Astrocyte of the cerebellum (primary cell): ENCODE measurements at regions not wholly inside any gene's neighbourhood (a gene's known extent, or its start where the extent isn't known, plus 50 kb on each side); places are given as distances from the start of the nearest gene placed in this dataset.

ENCODE experiments used
- DNase-seq: peaks from one replicate; pipeline ENCODE4 v3.0.0-alpha.2; 2011; ENCODE audit warnings: low read depth
- H3K4me3 ChIP-seq: 2 replicates; pipeline ENCODE4 v1.5.1; 2011; ENCODE audit warnings: mild to moderate bottlenecking, low read depth, low read length, moderate library complexity
- in situ Hi-C: cut with HindIII; loops from 2 replicates; pipeline ENCODE4 v1.10.0; 2017; ENCODE audit warnings: low sequenced_read_pairs
- TF ChIP-seq, protein P1 (sequence below): IDR thresholded peaks from 2 replicates; pipeline ENCODE4 v1.5.1; 2012; ENCODE audit warnings: low read length, low read depth, moderate library complexity, mild to moderate bottlenecking; ENCODE audit errors: missing control alignments

DNA sequence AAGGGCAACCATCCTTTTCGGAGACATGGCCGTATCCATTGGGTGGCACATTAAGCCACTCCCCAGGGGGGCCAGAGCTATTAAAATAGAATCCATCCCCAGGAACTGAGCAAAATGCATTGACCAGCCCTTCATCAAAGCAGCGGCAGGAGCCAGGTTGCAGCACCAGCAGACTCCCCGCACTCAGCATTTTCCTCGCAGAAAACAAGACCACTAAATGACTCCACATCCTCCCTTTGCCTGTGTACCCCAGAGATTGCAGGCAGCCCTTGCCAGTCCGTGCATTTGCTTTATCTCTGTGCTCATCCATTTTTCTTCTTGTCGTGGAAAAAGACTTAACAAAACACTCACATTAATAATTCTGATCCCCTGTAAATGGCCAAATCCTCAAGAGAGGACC lies 144.4 kb upstream of the LARGE1 start:
- TF ChIP-seq, protein P1, sequence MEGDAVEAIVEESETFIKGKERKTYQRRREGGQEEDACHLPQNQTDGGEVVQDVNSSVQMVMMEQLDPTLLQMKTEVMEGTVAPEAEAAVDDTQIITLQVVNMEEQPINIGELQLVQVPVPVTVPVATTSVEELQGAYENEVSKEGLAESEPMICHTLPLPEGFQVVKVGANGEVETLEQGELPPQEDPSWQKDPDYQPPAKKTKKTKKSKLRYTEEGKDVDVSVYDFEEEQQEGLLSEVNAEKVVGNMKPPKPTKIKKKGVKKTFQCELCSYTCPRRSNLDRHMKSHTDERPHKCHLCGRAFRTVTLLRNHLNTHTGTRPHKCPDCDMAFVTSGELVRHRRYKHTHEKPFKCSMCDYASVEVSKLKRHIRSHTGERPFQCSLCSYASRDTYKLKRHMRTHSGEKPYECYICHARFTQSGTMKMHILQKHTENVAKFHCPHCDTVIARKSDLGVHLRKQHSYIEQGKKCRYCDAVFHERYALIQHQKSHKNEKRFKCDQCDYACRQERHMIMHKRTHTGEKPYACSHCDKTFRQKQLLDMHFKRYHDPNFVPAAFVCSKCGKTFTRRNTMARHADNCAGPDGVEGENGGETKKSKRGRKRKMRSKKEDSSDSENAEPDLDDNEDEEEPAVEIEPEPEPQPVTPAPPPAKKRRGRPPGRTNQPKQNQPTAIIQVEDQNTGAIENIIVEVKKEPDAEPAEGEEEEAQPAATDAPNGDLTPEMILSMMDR, result no peak
- in situ Hi-C loops, result no loop called here
- DNase-seq, result no peak
- H3K4me3 ChIP-seq, result no peak overlapping the region

DNA sequence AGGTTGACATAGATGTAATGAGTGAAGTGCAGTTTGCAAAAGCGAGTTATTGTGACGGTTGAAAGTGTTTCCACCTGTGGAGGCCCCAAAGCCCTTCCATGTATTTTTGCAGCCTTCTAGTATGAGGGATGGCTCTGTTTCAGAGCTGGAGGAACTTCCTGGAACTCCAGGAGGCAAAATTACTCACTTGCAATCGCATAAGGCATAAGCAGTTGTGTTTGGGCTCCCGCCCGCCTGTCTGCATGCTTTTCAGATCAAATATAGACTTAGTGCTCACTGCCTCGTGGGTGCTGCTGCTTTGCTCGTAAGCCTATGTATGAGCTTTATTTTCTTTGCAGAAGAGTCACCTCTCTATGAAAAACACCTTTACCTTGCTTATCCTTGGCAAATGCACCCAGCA lies 146.8 kb upstream of the LARGE1 start:
- DNase-seq, result no peak
- TF ChIP-seq, protein P1, result no peak
- in situ Hi-C loops, result no loop called here
- H3K4me3 ChIP-seq, result no peak overlapping the region

DNA sequence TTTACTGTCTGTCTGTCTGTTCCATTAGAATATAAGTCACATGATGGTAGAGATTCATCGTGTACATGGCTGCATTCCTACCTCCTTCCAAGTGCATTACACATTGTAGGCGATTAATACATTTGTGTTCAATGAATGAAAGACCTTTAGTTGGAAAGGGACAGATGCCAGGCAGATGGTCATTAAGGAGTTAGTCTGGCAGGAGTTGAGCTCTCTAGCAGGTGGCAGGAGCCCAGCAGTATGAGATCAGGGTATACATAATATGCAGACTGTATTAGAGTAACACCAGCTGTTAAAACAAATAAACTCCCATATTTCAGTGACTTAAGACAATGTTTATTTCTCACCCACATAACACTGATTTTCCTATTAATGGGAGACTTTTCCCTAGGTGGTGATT lies 147.7 kb upstream of the LARGE1 start:
- no peak overlapping the region for H3K4me3 ChIP-seq
- TF ChIP-seq, protein P1, result no peak
- in situ Hi-C loops, result no loop called here
- DNase-seq, result no peak

DNA sequence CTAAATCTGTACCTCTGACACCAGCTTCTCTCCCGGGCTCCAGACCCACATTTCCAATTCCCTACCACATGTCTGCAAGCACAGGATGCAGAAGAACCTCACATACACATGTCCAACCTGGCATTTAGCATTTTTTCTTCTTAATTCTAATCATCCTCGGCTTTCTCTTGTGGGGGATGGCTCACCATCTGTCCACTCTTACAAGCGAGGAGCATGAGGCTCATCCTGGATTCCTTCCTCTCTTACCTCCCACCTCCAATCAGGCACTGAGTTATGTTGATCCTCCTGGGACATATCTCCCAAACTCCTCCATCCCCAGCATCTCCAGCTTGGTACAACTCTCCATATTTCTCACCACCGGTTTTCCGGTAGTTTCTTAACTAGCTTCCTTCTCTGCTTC lies 149.8 kb upstream of the LARGE1 start:
- TF ChIP-seq, protein P1, result no peak
- in situ Hi-C loops, result no loop called here
- DNase-seq, result no peak
- no peak overlapping the region for H3K4me3 ChIP-seq

DNA sequence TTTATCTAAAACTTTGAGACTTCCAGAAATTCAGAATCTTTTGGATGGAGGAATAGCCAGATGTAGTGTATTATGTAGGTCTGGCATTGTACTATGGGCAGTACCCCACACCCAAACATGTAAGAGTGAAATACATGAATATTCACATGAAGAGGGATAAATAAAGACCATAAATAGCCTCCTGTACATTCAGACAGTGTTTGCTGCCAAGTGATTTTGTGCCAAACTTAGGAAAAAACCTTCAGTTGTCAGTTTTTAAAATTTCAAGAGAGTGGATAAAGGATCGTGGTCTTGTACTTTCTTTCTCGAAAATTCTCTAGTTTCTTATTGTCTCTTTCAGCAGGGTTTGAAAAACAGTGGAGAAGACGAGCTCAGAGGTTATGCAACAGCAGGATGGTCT lies 150.3 kb upstream of the LARGE1 start:
- TF ChIP-seq, protein P1, result no peak
- in situ Hi-C loops, result no loop called here
- no peak overlapping the region for H3K4me3 ChIP-seq
- DNase-seq, result no peak

DNA sequence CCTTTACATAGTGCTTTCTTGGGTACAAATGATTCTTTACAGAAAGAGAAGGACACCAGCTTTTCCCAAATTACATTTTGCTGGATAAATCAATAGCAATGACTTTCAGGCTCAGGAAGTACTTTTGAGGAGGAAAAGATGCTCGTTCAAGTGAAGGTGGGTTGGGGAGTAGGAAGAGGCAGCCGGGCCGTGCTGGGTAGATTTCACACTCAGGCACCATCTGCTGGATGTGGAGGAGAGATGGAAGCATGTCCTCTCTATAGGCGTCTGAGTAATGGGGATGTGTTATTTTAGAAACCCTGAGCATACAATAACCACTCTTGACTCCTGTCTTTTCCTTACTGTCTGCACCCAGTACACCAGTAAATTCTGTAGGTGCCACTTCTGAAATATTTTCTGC lies 152.3 kb upstream of the LARGE1 start:
- in situ Hi-C loops, result no loop called here
- no peak overlapping the region for H3K4me3 ChIP-seq
- no peak for DNase-seq
- TF ChIP-seq, protein P1, result no peak

DNA sequence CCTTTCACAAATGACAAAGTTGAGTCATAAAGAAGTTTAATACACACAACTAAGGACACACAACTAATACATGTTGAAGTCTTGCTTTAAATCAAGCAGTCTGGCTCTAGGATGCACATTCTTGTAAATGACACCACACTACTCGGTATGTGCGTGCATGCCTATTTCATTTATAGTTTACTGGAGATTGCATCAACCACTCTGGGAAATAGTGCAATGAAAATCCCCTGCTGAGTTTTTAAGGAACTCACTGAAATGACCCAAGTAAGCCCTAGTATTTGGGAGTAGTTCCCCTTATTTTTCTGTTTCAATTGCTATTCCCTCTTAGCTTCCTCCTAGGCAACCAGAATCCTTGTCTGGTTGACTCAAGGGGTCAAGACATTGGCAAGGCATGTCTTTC lies 160.2 kb upstream of the LARGE1 start:
- DNase-seq, result no peak
- no peak overlapping the region for H3K4me3 ChIP-seq
- TF ChIP-seq, protein P1, result no peak
- in situ Hi-C loops, result loop anchor here (5.0 kb wide), 1 partner anchor 43 kb away; no protein-coding TSS in a partner anchor
